ENCODE measurements at regions not wholly inside any gene's neighbourhood (a gene's known extent, or its start where the extent isn't known, plus 50 kb on each side); places are given as distances from the start of the nearest gene placed in this dataset.
"Not testable (repeated sequence)": the region's sequence is repeated elsewhere in the genome, so short reads cannot be mapped to it uniquely, and the experiment has no call there.

DNA sequence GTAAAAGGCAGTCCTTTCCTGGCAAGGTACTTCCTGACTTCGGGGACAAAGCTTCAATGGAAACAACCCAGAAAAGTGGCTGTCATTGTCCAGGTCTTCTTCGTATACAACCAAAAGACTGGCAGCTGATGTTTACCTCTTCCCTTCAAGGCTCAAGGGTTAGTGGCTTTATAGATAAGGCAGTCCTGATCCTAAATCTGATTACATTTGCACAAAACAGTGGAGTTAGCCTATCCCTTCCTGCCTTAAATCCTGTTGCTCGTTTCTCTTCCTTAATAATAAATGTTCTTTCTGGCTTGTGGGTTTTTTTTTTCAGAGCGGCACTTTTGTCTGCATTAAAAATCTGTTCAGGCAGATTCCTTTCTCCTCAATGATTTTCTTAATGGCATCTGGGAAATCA, 169.3 kb upstream of the KCTD3 start:
- intact Hi-C loops (cut with DNase I): no loop called here
- ATAC-seq: no peak
- no peak for DNase-seq

DNA sequence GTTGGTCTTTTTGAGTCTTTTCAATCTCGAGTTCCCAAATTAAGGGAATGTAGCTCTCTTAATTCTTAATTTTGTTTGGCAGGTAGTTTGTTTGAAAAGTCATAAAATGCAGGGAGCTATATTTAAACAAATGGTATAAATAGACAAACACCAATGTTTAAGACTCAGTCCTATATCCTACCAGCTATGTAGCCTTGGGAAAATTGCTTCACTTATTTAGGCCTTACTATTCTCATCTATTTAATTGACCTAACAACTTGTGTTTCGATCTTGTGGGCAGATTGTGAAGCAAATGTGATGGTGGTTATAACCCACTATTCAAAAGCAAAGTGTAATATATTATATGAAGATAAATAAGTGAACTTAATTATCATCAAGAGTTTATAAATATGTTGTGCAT, 167.3 kb upstream of the KCTD3 start:
- ATAC-seq: no peak
- intact Hi-C loops (cut with DNase I): no loop called here
- DNase-seq: no peak

DNA sequence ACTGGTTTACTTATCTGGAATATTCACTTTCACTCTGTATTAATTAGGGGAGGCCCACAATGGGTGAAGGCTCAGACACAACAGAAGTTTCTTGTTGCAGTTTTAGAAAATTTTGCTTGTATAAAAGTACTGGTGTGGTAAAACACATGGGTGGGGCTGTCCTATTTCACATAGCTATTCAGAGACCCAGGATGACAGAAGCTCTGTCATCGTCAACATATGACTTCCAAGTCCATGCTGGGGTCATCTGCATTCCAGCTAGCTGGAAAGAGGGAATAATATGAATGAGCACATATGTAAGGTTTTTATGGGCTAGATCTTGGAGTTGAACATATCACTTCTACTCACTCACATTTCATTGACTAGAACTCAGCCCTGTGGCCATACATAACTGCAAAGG, 166.4 kb upstream of the KCTD3 start:
- DNase-seq: no peak
- no peak for ATAC-seq
- intact Hi-C loops (cut with DNase I): no loop called here

DNA sequence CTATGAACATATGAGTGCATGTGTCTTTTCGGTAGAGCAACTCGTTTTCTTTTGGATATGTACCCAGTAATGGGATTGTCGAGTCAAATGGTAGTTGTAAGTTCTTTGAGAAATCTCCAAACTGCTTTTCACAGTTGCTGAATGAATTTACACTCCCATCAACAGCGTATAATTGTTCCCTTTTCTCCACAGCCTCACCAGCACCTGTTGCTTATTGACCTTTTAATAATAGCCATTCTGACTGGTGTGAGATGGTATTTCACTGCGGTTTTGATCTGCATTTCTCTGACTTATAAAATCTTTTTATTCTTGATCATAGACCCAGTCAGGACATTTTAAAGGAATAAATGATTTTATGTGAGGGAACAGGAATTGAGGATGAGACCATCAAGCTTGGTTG, 165.0 kb upstream of the KCTD3 start:
- intact Hi-C loops (cut with DNase I): no loop called here
- DNase-seq (no peak), ATAC-seq (no peak)

DNA sequence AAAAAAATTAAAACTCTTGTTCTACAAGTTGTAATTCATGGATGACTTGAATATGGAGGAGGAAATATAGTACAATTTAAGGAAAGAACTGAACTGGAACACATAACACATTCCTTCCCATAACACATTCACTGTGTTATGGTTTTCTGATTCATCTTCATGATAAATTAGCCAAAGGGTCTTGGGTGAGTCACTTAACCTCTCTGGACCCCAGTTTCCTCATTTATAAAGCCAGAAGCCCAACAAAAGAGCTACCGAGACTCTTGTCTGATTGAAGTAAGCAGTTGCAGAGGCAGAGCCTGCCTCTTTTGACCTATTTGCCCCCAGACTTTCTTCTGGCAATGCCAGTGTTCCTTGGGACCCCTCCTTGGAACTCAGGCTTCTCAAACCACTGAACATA, 161.9 kb upstream of the KCTD3 start:
- DNase-seq: no peak
- intact Hi-C loops (cut with DNase I): no loop called here
- ATAC-seq: no peak

DNA sequence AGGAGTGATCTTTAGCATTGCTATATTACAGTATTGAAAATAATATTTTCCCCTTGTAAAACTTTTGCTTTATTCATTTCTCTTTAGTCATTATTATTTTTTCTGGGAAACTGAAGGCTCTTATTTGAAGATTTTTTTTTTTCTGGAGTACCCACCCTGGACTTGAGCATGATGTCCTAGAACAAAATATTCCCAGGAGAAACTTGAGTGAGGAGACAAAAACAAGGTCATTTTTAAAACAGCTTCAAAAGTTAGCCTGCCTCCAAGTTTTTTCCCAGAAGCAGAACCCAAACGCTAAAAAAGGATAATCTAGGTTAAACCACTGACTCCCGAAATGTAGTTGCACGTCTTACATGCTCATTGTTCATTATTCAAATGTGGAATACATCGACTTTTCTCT, 160.2 kb upstream of the KCTD3 start:
- intact Hi-C loops (cut with DNase I): no loop called here
- DNase-seq: no peak
- ATAC-seq: no peak

DNA sequence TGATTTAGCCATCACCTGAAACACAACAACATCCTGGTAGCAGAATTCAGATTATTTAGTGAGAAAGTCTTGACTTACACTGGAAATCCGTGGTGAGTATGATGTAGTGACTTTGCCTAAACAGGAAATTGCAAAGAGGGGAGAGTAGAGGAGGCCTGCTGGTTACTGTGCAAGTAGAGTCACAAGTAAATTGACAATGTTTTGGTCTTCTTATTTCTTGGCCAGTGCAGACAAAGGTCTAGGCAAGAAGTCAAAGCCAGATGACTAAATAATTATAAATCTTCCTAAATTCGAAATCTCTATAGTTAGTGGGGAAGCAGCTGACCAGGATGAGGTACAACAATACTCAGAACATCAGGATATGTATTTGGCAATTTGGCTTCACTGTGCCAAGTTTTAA, 159.5 kb upstream of the KCTD3 start:
- no peak for DNase-seq
- intact Hi-C loops (cut with DNase I): no loop called here
- no peak for ATAC-seq

DNA sequence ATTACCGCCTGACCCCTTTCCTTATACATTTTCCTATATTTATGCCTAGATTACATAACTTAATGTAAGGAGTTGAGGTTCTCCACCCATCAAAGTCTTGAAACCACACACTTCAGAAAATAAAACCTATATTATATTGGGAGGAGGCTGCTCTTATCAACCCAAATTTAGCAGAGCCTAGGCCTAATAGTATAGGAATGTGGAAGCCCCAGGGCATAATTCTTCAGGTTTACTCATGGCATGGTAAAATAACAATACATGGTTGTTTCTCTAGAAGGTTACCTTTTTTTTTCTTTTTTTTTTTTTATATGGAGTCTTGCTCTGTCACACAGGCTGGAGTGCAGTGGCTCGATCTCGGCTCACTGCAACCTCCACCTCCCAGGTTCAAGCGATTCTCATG, 157.6 kb upstream of the KCTD3 start:
- not testable (repeated sequence) for ATAC-seq

DNA sequence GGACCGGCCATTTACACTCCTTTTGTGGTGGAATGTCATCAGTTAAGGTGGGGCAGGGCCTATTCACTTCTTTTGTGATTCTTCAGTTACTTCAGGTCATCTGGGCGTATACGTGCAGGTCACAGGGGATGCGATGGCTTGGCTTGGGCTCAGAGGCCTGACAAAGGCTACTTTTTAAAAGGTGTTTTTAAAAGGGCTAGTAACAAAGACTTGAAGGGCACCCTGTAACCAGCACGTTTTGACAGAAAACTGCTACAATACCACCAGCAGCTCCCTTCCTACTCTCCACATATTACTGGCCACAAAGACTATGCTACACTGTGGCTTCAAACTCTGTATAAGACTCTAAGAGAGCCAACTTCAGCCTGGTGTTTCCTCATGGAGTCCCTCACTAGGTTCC, 151.6 kb upstream of the KCTD3 start:
- intact Hi-C loops (cut with DNase I); ATAC-seq; DNase-seq: not testable (repeated sequence)

More for the DNA sequence above, 157.6 kb upstream of the KCTD3 start:
- intact Hi-C loops (cut with DNase I); DNase-seq: not testable (repeated sequence)

DNA sequence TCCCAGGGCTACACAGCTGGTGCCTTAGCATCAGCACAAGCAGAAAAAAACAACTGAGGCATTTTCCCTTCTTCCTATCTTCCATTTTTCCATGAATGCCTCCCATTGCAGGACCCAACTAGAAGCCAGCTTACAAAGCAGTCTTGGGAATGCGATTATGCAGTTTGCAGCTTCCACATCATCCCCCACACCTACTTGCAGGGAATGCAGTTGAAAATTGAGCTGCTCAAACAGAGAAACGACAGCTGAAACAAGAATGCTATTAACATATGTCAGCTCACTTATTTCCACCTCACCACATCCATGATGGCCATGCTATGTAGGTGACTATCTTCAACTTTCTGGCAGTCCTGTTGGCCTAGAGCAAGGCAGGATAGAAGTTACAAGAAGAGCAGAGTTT, 150.6 kb upstream of the KCTD3 start:
- intact Hi-C loops (cut with DNase I): no loop called here
- ATAC-seq (no peak), DNase-seq (no peak)

DNA sequence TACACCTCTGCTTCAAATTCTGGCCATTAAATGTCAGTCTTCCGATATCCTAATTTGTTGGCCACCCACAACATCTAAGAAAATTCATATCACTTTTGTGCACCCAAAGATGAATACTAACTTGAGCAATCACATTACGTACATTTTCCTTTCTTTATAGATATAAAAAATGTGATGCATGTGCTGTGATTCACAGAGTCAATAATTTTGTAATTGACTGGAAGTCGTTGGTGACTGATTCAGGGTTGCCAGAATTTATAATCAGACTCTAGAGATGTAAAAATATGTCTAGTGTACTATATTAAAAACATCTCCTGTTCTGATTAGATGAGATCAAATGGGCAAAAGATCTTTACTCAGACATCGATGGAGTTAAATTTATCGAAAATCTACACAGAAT, 150.0 kb upstream of the KCTD3 start:
- no peak for ATAC-seq
- intact Hi-C loops (cut with DNase I): no loop called here
- no peak for DNase-seq

DNA sequence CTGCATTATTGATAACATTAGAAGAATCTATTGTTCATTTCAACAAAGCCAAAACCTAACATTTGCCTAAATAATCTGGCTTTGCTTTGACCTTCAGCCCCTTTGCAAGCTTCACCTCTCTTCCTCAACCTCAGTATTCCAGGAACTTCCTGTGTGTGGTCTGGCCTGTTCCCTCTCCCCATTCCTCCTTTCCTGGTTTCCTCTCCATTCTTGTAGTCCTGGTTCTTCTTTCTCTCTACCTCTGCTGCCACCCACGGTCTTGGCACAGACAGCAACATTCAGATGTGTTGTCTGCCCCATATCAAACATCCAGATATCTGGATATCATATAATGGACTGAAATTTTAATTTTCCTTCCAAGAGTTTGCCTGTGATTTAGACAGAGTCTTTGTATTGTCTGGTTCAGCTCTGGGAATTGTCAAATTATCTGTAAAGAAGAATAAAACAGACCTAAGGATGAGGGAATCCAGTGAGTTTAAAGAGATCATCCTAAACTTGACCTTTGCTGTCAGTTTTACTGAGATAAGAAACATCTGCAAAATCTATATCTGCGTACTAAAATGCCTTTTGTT, 148.1 kb upstream of the KCTD3 start:
- DNase-seq (no peak), ATAC-seq (no peak)
- intact Hi-C loops (cut with DNase I): no loop called here

DNA sequence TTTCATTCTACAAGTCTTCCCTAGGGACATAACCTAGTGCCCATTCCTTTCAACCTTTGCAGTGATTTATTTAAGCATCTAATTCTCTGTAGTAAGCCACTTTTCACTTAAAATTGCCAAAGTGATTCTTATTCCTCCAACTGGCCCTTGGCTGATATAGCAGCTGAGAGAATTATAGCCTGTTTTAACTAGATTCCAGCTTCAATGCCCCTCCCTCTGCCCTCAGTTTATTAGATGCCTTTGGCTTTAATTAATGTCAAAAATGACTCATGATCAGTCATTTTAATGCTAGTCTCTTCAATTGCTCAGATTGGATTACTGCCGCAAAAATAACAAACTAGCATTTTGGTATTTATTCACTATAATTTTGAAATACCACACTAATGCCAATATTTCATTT, 145.4 kb upstream of the KCTD3 start:
- ATAC-seq (no peak), DNase-seq (no peak)
- intact Hi-C loops (cut with DNase I): no loop called here

DNA sequence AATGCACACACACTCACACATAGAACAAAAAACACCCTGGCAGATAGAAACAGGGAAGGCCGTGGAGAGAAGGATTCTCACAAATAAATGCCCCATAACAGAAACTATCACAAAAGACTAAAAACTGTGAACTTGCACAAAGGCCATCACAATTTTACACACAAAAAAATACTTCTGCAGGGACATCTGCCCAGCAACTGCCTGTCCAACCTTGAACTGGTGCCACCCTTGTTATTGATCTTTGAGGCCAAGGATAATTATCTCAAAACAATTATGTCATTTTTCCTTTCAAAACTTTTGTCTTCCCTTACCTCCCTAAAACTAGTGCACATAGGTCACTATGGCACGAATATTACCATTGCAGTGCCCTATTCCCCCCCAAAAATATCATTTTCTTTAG, 143.8 kb upstream of the KCTD3 start:
- ATAC-seq: no peak
- DNase-seq: no peak
- intact Hi-C loops (cut with DNase I): no loop called here

DNA sequence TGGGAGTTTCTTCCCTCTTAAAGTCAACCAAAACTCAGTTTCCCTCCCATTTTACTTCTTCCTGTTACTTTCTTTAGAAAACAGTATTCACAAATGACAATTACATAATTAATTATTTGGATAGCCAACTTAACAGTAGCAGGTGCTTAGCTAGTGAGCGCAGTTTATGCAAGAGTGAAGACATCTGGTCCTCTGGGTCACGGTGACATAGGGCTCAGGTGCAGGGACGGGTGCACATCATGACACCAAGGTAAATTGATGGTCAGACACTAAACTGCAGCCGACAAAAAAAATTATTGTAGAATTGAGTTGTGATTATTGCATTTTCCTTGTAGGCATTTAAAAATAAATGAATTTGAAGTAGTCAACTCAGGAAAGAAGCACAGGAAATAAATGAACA, 142.0 kb upstream of the KCTD3 start:
- intact Hi-C loops (cut with DNase I): no loop called here
- no peak for DNase-seq
- ATAC-seq: no peak

DNA sequence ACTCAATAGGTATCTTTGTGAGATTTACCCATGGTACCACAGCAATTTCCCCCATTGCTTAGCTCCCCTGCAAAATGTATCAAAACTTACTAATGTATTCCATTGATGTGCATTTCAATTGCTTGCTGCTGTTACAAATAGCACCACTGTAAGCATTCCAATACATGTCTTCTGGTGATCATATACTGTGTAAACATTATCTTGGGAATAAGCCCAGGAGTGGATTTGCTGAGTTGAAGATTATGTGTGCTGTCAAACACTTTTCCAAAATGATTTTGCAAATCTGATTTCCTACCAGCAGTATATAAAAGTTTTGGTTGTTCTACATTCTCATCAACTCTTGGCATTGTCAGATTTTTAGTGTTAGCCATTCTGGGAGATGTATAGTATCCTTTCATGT, 141.0 kb upstream of the KCTD3 start:
- intact Hi-C loops (cut with DNase I): no loop called here
- no peak for ATAC-seq
- DNase-seq: no peak

DNA sequence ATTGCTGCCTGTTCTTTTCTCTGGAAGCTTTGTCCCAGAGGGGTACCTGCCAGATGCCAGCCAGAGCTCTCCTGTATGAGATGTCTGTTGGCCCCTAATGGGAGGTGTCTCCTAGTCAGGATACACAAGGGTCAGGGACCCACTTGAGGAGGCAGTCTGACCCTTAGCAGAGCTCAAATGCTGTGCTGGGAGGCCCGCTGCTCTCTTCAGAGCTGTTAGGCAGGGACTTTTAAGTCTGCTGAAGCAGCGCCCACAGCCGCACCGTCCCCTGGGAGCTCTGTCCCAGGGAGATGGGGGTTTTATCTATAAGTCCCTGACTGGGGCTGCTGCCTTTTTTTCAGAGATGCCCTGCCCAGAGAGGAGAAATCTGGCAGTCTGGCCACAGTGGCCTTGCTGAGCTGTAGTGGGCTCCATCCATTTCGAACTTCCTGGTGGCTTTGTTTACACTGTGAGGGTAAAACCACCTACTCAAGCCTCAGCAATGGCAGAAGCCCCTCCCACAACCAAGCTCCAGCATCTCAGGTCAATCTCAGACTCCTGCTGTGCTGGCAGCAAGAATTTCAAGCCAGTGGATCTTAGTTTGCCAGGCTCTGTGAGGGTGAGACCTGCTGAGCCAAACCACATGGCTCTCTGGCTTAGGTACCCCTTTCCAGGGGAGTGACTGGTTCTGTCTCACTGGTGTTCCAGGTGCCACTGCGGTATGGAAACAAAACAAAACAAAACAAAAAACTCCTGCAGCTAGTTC, 134.4 kb upstream of the KCTD3 start:
- DNase-seq: not testable (repeated sequence)

DNA sequence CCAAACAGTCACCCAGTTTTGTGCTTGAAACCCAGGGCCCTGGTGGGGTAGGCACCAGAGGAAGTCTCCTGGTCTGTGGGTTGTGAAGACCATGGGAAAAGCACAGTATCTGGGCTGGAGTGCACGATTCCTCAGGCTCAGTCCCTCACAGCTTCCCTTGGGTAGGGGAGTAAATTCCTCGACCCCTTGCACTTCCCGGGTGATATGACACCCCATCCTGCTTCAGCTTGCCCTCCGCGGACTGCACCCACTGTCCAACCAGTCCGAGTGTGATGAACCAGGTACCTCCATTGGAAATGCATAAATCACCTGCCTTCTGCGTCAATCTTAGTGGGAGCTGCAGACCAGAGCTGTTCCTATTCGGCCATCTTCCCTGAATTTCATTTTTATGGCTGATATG, 133.9 kb upstream of the KCTD3 start:
- intact Hi-C loops (cut with DNase I): no loop called here
- no peak for ATAC-seq
- no peak for DNase-seq

More for the DNA sequence above, 134.4 kb upstream of the KCTD3 start:
- ATAC-seq; intact Hi-C loops (cut with DNase I): not testable (repeated sequence)

DNA sequence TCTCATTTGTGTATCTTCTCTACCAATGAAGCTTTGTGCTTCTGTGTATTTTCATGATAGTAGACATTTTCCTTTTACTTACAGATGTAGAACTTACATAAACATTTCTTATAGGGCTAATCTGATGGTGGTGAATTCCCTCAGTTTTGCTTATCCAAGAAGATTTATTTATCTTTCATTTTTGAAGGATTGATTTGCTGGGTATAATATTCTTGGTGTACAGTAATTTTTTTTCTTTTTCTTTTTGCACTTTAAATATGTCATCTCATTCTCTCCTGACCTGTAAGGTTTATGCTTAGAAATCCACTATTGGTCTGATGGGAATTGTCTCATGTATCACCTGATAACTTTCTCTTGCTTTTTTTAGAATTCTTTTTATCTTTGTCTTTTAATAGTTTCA, 127.6 kb upstream of the KCTD3 start:
- DNase-seq (no peak), ATAC-seq (no peak)

DNA sequence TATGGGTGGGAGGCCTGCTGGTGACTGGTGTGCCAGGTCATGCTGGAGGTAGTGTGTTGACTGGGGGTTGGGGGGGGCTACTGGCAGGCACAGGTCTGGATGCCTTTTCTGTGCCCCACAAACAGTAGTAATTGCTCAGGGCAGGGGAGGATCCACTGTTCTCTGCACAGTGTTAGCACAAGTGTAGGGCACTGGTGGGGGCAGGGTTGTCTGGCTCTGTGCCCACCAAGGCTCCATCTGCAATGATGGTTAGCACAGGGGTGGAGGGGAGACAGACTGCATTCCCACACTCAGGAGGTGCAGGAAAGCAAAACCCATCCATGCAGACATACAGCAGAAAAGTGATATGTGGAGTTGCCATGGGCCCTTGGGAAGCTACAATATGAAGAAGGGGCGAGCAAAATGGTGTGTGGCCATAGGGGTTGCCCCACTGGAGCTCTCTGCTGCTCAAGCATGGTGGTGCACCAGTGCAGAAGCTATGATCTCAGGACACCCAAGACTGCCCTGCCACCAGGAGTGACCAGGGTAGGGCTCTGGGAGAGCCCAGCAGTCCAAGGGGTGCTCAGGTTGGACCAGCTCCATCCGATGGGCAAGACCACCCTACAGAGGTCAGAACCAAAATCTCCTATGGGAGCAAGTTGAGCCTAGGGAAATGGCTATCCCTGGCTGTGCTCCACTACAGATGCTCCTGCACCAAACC, 122.2 kb upstream of the KCTD3 start:
- ATAC-seq (no peak), DNase-seq (no peak)
- intact Hi-C loops (cut with DNase I): no loop called here

More for the DNA sequence above, 127.6 kb upstream of the KCTD3 start:
- intact Hi-C loops (cut with DNase I): no loop called here

DNA sequence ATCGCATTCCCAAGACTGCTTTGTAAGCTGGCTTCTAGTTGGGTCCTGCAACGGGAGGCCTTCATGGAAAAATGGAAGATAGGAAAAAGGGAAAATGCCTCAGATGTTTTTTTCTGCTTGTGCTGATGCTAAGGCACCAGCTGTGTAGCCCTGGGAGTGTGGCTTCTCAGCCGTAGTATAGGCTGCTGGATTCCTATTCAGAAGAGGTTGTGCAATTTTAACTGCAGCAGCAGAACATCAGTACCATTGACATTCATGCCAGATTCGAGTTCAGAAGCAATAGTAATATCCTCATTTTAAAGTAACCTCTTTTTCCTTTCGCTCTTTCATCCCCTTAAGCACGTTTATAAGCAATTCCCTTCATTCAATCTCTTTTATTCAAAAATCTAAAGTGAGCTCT, 119.1 kb upstream of the KCTD3 start:
- DNase-seq; ATAC-seq; intact Hi-C loops (cut with DNase I): not testable (repeated sequence)
